PFSK-1 (cell line): ENCODE measurements at regions not wholly inside any gene's neighbourhood (a gene's known extent, or its start where the extent isn't known, plus 50 kb on each side); places are given as distances from the start of the nearest gene placed in this dataset.

ENCODE experiments used
- FOXP2 ChIP-seq: optimal IDR thresholded peaks from 2 replicates; pipeline ENCODE3; 2011; ENCODE audit warnings: borderline replicate concordance, control low read depth, inconsistent platforms; ENCODE audit not compliant: insufficient read depth; ENCODE audit errors: extremely low read length, extremely low read depth
- POLR2AphosphoS5 ChIP-seq: IDR thresholded peaks from 2 replicates; pipeline ENCODE4 v1.6.1; 2012; ENCODE audit warnings: low read depth, mild to moderate bottlenecking, control low read depth, low read length, moderate library complexity
- SIN3A ChIP-seq: IDR thresholded peaks from 2 replicates; pipeline ENCODE4 v1.6.1; 2012; ENCODE audit warnings: mild to moderate bottlenecking, low read length, moderate library complexity, borderline replicate concordance; ENCODE audit not compliant: insufficient read depth
- TAF1 ChIP-seq: IDR thresholded peaks from 2 replicates; pipeline ENCODE4 v1.6.1; 2012; ENCODE audit warnings: low read length, control low read depth, borderline replicate concordance; ENCODE audit not compliant: insufficient read depth
- TF ChIP-seq, protein P1 (sequence below), 2 experiments: IDR thresholded peaks; 2 replicates each; pipeline versions ENCODE4 v1.6.1 to v1.8.0; 2011 to 2012; ENCODE audit warnings: low read depth in 2 of 2, low read length in 2 of 2, control low read depth in 1 of 2, inconsistent platforms in 1 of 2, mild to moderate bottlenecking in 1 of 2, moderate library complexity in 1 of 2; ENCODE audit not compliant: insufficient read depth in 1 of 2

DNA sequence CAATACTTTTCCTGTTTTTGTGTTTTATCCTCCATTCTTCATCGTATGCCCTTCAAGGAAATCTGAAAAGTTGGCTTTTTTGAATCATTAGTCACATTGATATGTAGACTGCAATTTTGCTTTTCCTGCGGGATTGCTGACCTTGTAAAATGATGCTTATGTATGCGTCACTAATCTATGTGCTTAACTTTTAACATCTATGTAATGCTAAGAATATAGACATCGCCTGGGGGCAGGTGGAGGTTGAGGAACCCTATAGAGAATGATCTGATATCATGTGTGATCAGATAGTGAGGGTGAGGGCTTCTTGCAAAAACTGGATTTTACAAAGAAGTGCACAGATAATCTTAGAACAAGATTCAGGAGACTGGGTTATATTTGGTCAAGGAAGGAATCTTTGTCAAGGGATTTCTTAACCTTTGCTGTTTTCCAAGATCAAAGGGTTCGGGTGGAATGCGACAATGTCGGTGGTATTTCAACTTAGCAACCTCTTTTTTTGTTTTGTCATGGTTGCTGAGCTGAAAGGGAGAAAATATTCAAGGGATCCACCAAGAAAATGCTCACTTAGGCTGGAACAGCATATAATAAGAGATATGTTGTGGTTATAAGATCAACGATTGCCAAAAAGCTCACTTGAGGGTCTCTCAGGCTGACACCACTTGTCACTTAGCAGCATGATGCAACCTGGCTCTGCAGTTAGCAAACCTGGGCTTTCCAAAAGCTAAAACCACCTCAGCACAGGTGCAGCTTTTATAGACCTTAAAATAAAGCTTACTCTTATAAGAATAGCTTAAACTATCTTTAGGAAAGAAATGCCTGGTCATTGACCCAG, 70.6 kb upstream of the PUDP start:
- no peak for TF ChIP-seq FOXP2
- no peak for TF ChIP-seq TAF1
- no peak for TF ChIP-seq SIN3A
- TF ChIP-seq POLR2AphosphoS5, result no peak
- TF ChIP-seq, protein P1, sequence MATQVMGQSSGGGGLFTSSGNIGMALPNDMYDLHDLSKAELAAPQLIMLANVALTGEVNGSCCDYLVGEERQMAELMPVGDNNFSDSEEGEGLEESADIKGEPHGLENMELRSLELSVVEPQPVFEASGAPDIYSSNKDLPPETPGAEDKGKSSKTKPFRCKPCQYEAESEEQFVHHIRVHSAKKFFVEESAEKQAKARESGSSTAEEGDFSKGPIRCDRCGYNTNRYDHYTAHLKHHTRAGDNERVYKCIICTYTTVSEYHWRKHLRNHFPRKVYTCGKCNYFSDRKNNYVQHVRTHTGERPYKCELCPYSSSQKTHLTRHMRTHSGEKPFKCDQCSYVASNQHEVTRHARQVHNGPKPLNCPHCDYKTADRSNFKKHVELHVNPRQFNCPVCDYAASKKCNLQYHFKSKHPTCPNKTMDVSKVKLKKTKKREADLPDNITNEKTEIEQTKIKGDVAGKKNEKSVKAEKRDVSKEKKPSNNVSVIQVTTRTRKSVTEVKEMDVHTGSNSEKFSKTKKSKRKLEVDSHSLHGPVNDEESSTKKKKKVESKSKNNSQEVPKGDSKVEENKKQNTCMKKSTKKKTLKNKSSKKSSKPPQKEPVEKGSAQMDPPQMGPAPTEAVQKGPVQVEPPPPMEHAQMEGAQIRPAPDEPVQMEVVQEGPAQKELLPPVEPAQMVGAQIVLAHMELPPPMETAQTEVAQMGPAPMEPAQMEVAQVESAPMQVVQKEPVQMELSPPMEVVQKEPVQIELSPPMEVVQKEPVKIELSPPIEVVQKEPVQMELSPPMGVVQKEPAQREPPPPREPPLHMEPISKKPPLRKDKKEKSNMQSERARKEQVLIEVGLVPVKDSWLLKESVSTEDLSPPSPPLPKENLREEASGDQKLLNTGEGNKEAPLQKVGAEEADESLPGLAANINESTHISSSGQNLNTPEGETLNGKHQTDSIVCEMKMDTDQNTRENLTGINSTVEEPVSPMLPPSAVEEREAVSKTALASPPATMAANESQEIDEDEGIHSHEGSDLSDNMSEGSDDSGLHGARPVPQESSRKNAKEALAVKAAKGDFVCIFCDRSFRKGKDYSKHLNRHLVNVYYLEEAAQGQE (IDR thresholded peaks at IDR 0.05; ENCODE audit: insufficient read depth in 1 of 2, low read depth in 2 of 2, low read length in 2 of 2), result no peak

DNA sequence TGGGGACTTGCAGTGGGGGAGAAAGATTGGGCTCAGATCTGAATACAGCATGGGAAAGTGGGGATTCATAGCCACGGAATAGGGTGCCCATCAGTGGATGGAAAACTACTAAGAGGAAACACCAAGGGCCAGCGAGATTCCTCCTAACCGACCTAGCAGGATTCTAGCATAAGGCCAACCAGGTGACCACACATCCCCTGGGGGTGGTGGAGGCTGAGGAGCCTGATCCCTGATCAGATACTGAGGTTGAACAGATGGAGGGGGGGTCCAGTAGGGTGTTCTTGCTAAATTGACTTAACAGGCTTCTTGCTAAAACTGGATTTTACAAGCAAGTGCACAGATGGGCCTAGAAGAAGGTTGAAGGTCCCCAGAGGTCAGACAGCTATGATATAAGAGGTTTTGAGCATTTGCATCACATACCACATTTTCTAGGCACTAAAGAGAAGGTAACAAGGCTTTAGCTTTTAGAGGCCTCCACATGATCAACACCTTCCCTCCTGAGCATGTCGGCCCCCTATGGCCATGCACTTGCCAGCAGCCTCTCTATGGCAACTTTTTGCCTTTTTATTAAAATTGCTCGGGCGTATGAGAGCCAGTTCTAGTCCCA, 69.1 kb upstream of the PUDP start:
- TF ChIP-seq, protein P1 (IDR thresholded peaks at IDR 0.05; ENCODE audit: insufficient read depth in 1 of 2, low read depth in 2 of 2, low read length in 2 of 2), result no peak
- no peak for TF ChIP-seq POLR2AphosphoS5
- no peak for TF ChIP-seq TAF1
- no peak for TF ChIP-seq SIN3A
- no peak for TF ChIP-seq FOXP2

DNA sequence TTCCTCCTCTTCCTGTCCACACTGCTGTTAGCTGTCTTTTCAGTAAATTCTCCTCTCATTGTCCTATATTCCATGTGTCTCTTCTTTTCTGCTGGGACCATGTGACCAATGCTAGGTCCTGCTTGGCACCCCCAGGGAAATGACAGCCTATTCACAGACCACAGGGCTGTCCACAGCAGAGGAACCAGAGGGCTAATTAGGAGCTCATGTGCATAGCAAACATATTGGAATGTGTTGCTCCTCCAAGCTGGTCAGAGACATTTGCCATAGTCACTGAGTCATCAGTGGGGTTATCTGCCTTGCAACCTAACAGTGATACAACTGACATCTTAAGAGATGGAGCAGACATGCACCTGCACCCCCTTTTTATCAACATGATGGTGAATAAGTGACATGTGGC, 67.9 kb upstream of the PUDP start:
- TF ChIP-seq FOXP2 (no peak), TAF1 (no peak), POLR2AphosphoS5 (no peak), SIN3A (no peak)
- TF ChIP-seq, protein P1 (IDR thresholded peaks at IDR 0.05; ENCODE audit: insufficient read depth in 1 of 2, low read depth in 2 of 2, low read length in 2 of 2), result no peak

DNA sequence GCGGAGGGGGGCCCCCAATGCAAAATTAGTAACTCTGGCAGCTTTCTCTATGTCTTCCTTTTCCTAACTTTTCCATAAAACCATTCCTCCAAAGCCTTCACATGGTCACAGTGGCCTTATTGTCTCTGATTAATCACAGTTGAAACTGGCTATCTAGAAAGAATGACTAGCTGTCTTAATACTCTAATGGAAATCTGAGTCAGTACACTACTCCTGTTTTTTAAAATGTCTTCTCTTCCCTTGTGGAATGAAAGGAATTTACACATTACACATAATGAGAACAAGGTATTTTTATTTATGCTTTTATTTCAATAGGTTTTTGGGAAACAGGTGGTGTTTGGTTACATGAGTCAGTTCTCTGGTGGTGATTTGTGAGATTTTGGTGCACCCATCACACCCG, 66.3 kb upstream of the PUDP start:
- TF ChIP-seq SIN3A (no peak), TAF1 (no peak), POLR2AphosphoS5 (no peak), FOXP2 (no peak)
- TF ChIP-seq, protein P1 (IDR thresholded peaks at IDR 0.05; ENCODE audit: insufficient read depth in 1 of 2, low read depth in 2 of 2, low read length in 2 of 2), result no peak
